ENCODE measurements at regions not wholly inside any gene's neighbourhood (a gene's known extent, or its start where the extent isn't known, plus 50 kb on each side); places are given as distances from the start of the nearest gene placed in this dataset.
"Not testable (repeated sequence)": the region's sequence is repeated elsewhere in the genome, so short reads cannot be mapped to it uniquely, and the experiment has no call there.

DNA sequence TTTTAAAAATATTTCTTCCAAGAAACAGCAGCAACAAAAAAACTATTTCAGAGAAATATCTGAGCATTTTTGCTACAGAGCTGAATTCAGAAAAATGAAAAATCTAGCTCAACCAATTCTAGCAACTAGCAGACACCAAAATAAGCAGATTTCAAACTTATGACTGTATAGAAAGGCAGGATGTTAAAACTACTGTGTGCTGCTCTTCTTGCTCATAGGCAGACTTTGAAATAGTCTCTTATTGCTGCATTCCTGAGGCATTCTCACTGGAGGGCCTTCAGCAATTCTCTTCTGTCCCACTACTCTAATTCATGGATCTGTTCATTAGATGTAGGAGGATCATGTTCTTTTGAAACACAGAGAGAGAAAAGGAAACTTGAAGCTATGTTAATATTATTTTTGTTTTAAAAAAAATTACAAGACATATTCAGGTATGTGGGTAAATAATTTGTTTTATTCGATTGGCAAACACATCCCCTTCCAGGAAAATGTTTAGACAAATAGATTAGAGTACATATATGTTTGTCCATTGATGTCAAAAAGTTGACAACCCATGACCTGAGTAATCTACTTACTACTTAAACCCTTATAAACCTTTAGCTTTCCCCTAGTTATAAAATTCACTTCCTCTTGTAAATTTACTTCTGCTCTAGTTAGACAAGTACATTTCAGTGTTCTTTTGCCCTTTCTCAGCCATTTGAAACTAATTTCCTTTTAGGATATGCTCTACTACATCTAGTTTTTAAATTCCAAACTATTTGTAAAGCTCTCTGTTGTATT lies 428.2 kb upstream of the POT1 start:
- DNase-seq, result no peak

GRCh38 chr7:125355899-125356298 lies 426.3 kb upstream of the POT1 start:
- no peak for DNase-seq

DNA sequence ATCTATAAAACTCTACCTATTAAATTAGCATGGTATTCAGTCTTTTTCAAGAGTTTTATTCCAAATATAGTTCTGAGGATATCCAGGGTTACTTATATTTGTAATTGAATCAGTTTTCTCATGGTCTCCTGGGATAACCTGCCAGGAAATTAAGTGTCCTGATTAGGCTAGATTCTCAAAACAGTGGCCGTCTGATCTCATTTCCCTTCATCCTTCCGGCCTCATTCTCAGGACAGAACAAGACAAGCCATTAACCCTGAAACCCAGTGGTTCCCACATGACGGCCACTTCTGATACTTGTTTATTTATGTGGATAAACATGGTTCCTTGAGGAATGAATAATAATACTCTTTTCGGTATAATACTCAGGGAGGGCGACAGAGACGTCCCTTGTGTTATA lies 417.6 kb upstream of the POT1 start:
- DNase-seq, result no peak

DNA sequence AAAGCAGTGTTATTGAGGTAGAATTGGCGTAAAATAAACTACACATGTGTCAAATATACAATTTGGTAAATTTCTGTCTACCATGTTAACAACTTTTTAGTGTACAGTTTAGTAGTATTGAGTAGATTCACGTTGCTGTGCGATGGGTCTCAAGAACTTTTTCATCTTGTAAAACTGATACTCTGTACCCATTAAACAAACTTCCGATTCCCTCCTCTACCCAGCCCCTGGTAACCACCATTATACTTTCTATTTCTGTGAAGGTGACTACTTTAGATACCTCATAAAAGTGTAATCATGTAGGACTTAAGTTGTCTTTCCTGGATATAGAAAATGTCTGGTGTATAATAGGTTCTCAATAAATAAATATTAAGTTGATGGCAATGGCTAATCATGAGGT lies 408.5 kb upstream of the POT1 start:
- DNase-seq, result no peak

- DNase-seq, result no peak
Measured at GRCh38 chr7:125336326-125336725, 406.7 kb upstream of the POT1 start.

DNA sequence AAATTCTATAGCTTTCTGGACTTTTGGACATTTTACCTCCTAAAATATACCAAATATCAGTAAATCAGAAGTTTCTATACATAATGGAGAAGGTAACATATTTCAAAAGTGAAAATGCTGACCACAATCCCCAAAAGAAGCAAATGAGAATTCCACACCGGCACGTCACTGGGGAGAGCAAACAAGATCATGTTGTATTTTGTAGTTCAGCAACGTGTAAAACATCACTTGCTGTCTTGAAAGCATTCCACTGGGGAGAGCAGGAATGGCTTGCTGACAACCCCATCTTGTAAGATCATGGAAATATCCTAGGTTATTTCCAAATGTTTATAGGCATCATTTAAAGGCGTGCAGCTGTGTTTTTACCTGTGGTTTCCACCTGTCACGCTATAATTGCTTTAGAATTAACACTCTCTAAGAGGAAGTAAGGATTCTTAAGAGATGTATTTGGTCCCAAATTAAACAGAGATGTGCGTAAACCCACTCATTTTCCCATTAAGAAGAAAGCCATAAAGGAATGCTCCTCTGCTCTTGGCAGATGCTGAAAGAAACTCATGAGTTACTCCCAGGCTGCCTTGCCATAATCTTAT lies 397.1 kb upstream of the POT1 start:
- DNase-seq, result no peak

DNA sequence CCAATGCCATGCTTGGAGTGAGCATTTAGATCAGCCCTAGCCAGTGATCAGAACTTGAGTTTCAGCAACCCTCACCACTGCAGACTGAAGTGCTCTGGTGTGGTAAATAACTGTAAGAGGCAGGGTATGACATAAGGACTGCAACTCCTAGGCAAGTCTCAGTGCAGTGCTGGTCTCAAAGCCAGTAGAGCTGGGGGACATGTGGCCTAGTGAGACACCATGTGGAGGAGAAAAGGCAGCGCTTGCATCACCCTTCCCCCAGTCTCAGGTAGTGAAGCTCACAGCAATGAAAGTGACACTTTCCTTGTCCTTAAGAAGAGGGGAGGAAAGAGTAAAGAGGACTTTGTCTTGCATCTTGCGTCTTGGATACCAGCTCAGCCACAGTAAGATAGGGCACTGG lies 386.8 kb upstream of the POT1 start:
- DNase-seq, result no peak

DNA sequence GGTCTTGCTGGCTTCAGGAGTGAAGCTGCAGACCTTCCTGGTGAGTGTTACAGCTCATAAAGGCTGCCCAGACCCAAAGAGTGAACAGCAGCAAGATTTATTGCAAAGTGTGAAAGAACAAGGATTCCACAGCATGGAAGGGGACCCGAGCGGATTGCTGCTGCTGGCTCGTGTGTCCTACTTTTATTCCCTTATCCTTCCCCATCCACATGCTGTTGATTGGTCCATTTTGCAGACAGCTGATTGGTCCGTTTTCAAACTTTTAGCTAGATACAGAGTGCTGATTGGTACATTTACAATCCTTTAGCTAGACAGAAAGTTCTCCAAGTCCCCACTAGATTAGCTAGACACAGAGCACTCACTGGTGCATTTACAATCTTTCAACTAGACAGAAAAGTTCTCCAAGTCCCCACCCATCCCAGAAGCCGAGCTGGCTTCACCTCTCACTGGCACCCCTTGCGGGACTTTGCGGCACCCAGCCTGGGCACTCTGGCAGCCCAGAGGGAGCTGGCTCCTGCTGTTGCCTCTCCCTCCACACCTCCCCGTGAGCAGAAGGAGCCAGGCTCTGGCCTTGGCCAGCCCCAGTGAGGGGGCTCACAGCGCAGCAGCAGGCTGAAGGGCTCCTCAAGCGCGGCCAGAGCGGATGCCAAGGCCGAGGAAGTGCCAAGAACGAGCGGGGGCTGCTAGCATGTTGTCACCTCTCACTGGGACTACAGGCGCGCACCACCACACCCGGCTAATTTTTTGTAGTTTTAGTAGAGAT lies 369.6 kb upstream of the POT1 start:
- no peak for DNase-seq

DNA sequence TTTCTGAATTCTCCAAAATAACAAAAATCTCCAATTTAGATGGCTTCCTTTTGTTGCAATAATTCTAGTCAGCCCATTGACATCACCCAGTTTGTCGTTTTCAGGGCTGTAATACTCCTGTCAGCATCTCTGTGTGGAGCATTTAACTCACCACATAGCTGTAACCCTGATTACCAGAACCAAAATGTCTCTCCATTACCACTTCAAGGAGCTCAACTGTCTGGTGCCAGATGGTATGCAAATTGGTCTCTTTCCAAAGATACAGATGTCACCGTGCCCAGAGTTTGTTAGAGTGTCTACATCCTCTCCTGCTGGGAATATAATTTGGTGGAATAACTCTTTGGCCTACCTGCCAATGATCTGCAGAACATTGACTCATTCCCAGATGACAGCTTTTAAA lies 350.3 kb upstream of the POT1 start:
- DNase-seq, result no peak

GRCh38 chr7:125278318-125278717 lies 348.7 kb upstream of the POT1 start:
- no peak for DNase-seq

GRCh38 chr7:125274742-125275141 lies 345.1 kb upstream of the POT1 start:
- not testable (repeated sequence) for DNase-seq

DNA sequence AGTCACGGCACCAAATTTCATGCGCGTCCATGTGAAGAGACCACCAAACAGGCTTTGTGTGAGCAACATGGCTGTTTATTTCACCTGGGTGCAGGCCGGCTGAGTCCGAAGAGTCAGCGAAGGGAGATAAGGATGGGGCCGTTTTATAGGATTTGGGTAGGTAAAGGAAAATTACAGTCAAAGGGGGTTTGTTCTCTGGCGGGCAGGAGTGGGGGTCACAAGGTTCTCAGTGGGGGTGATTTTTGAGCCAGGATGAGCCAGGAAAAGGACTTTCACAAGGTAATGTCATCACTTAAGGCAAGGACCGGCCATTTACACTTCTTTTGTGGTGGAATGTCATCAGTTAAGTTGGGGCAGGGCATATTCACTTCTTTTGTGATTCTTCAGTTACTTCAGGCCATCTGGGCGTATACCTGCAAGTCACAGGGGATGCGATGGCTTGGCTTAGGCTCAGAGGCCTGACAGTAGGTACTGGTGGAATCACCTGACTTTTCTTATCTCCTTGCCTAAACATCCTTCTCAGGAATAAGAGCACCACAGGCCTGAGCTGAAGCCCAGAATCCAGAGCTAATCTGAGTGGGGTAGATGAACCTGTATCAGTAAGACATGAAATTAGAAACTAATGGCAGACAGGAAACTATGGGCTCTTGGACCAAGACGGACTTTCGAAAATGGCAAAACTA lies 334.7 kb upstream of the POT1 start:
- DNase-seq, result not testable (repeated sequence)

DNA sequence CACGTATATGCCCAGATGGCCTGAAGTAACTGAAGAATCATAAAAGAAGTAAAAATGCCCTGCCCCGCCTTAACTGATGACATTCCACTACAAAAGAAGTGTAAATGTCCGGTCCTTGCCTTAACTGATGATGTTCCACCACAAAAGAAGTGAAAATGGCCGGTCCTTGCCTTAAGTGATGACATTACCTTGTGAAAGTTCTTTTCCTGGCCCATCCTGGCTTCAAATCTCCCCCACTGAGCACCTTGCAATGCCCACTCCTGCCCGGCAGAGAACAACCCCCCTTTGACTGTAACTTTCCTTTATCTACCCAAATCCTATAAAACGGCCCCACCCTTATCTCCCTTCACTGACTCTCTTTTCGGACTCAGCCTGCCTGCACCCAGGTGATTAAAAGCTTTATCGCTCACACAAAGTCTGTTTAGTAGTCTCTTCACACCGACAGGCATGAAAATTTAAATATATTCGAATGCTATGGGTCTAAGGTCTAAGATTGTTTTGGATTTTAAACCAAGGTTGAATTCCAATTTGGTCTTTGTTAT lies 329.3 kb upstream of the POT1 start:
- DNase-seq, result not testable (repeated sequence)

DNA sequence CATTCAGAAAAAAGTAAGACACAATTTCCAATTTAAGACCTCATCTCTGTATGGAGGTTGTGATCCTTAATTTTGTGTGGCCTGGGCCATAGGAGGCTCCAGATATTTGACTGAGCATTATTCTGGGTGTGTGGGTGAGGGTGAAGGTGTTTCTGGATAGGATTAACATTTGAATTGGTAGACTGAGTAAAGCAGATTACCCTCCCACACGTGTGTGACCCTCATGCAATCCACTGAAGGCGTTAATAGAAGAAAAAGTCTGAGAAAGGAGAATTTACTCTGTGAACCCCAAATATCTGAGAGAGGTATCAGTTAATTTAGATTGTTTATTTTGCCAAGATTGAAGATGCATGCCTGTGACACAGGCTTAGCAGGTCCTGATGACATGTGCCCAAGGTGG lies 328.0 kb upstream of the POT1 start:
- no peak for DNase-seq

DNA sequence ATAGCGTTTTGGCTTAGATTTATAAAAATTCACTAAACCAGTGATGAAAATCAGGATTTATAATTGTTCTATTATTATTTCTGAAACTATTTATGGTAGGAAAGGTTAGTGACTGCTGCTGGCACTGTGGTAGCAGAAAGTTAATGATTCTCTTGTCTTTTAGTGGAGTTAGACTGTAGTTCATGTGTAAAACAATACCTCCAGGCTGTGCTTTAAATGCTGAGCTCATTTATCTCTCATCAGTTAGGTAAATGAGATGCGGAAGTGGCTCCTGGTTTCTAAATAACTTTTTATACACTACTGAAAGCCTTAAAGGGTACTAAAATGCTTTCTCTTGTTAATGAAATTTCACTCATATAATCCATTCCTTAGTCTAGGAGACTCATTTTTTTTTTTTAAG lies 326.8 kb upstream of the POT1 start:
- DNase-seq, result no peak

GRCh38 chr7:125255810-125256209 lies 326.2 kb upstream of the POT1 start:
- no peak for DNase-seq

- no peak for DNase-seq
Measured at GRCh38 chr7:125254566-125254965, 324.9 kb upstream of the POT1 start.

DNA sequence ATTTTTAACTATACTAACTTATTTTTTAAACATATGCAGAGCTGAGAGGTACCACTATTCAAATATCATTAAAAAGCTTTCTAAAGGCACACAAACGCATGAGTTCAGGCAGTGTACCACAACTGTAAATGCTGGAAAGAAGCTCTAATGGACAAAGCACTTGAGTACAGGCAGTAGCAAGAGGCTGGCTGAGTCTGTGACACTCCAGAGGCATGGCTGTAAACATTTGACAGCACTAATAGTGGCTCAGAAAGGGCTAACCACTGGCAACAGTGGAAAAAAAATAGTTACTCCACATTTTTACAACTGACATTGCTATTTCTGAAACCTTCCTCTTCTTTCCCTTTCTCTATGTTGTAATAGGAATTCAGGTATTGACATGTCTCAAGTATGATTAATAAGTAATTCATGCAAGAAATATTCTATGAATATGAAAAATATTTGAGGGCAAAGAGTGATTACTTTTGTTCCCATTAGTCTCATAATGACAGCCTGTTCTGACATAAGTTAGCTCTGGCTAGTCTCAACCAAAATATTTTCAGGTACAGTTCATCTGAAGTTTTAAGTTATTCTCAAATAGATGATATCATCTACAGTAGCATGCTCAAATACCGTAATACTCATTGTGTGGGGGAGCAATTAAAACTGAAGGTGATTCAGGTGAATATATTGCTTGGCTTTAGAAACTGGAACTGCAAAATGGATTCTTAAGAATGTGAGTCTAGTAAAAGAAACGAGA lies 324.0 kb upstream of the POT1 start:
- no peak for DNase-seq

DNA sequence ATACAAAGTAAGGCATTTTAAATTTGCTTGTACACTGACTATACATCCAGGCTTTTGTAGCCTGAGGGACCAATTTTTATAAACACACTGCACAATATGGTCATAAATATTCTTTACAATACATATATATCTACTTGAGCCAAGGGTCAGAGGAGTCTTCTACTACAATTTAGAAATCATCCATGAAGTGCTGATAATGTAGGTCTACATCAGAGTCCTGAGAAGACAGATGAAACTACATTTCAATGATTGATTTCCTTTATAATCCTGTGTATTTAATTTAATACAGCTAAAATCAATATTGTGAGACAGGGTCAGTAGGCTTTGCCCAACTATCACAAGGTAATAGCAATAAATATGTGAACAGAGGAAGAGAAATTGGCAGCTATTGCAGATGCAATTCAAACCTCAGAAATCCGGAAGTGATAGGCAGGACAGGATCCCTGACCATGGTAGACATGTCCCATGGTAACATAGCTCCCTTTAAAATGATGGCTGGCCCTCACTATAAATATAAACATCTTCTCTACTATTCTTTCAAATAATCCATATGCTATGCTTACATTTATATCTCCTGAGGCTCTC lies 318.0 kb upstream of the POT1 start:
- no peak for DNase-seq

- no peak for DNase-seq
Measured at GRCh38 chr7:125246706-125247105, 317.1 kb upstream of the POT1 start.

DNA sequence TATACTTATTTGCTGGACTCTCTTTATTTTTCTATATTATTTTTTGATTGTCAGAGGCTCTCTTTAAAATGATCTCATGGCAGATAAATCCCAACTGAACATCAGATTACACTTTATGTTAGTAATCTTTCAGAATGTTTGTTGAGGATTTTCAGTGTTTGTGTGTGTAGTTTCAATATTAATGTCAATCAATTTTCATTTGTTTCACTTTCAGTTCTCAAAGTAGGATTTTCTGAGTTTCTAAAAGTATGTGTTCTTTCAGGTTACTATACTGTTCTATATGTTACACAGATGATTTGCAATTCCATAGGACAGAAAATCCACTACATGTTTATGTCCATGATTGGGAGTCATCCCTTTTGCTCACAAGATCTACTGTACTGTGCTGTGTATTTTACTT lies 311.9 kb upstream of the POT1 start:
- no peak for DNase-seq

DNA sequence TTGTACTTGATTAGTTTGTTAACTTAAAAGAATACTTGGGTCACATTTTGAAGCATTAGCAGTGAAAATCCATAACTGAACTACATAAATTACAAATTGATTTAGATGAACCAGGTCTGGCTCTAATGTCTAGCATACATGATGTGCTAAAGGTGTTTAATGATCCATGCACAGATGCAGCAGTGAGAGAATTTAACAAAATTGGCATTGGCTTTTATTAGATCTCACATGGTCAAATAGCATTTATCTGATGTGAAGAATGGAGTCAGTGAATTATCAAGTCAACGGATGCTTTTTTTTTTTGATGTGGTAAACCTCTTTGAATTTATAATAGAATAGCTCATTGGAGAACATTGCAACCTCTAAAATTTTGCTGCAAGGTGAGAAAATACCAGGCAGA lies 293.0 kb upstream of the POT1 start:
- DNase-seq, result no peak
